GM19193 (cell line): ENCODE measurements at regions not wholly inside any gene's neighbourhood (a gene's known extent, or its start where the extent isn't known, plus 50 kb on each side); places are given as distances from the start of the nearest gene placed in this dataset.

Experiments used
- POLR2A ChIP-seq: IDR thresholded peaks from 4 replicates; pipeline ENCODE4 v1.6.1; 2011; ENCODE audit not compliant: insufficient read depth, insufficient read length; ENCODE audit errors: extremely low read depth

GRCh38 chr13:40236566-40237168, 429.8 kb downstream of the FOXO1 start:
- no peak for TF ChIP-seq POLR2A

- no peak for TF ChIP-seq POLR2A
Observed at GRCh38 chr13:40238761-40239160, 427.7 kb downstream of the FOXO1 start.

- TF ChIP-seq POLR2A = no peak
Observed at GRCh38 chr13:40240293-40240692, 426.1 kb downstream of the FOXO1 start.

GRCh38 chr13:40241125-40241798, 425.2 kb downstream of the FOXO1 start:
- no peak for TF ChIP-seq POLR2A

- TF ChIP-seq POLR2A = no peak
Observed at GRCh38 chr13:40243047-40243446, 423.4 kb downstream of the FOXO1 start.

GRCh38 chr13:40243982-40244381, 422.5 kb downstream of the FOXO1 start:
- no peak for TF ChIP-seq POLR2A

- no peak for TF ChIP-seq POLR2A
Observed at GRCh38 chr13:40245567-40245966, 420.9 kb downstream of the FOXO1 start.

GRCh38 chr13:40247845-40248244, 418.6 kb downstream of the FOXO1 start:
- TF ChIP-seq POLR2A = no peak

GRCh38 chr13:40251343-40252032, 415.0 kb downstream of the FOXO1 start:
- TF ChIP-seq POLR2A = no peak

- no peak for TF ChIP-seq POLR2A
Observed at GRCh38 chr13:40252241-40252640, 414.2 kb downstream of the FOXO1 start.

- TF ChIP-seq POLR2A = no peak
Observed at GRCh38 chr13:40252676-40253075, 413.8 kb downstream of the FOXO1 start.

GRCh38 chr13:40254394-40254793, 412.0 kb downstream of the FOXO1 start:
- no peak for TF ChIP-seq POLR2A

- TF ChIP-seq POLR2A = no peak
Observed at GRCh38 chr13:40255551-40255950, 410.9 kb downstream of the FOXO1 start.

GRCh38 chr13:40259899-40260298, 406.5 kb downstream of the FOXO1 start:
- TF ChIP-seq POLR2A = no peak

- no peak for TF ChIP-seq POLR2A
Observed at GRCh38 chr13:40261336-40261735, 405.1 kb downstream of the FOXO1 start.

- no peak for TF ChIP-seq POLR2A
Observed at GRCh38 chr13:40261947-40262346, 404.5 kb downstream of the FOXO1 start.
